ENCODE measurements at regions not wholly inside any gene's neighbourhood (a gene's known extent, or its start where the extent isn't known, plus 50 kb on each side); places are given as distances from the start of the nearest gene placed in this dataset.
"Not testable (repeated sequence)": the region's sequence is repeated elsewhere in the genome, so short reads cannot be mapped to it uniquely, and the experiment has no call there.

DNA sequence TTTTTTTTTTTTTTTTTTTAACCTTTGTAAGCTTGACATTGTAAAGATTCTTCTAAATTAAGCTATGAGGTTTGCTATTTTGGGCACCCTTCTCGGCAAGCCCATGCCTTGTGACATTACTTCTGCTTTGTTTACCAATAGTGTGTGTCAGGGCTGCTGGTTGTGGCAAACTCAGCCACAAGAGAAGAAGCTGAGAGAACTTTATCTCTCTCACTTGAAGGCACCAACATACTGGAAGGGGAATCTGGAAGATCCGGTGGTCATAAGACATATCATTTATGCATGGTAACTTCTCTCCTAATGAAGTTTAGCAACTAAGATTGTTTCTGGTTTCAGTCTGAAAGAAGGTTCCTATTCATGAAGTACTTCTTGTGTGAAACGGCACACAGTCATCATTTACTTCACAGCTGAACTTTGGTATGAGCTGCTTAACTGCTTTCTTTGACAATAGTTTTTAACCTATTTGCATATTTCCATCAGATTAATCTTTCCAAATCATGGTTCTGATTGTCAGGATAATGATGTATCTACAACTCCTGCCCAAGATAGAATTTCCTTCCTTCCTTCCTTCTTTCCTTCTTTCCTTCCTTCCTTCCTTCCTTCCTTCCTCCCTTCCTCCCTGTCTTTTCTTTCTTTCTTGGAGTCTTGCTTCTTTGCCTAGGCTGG lies 189.3 kb downstream of the NFKBIZ start:
- DNase-seq: no peak

DNA sequence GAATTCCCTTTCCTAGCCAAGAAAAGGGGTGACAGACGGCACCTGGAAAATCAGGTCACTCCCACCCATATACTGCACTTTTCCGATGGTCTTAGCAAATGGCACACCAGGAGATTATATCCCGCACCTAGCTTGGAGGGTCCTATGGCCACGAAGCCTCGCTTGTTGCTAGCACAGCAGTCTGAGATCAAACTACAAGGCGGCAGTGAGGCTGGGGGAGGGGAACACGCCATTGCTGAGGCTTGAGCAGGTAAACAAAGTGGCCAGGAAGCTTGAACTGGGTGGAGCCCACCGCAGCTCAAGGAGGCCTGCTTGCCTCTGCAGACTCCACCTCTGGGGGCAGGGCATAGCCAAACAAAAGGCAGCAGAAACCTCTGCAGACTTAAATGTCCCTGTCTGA lies 190.8 kb downstream of the NFKBIZ start:
- not testable (repeated sequence) for DNase-seq

GRCh38 chr3:102053375-102053989 lies 204.2 kb downstream of the NFKBIZ start:
- no peak for DNase-seq

GRCh38 chr3:102054543-102055080 lies 205.3 kb downstream of the NFKBIZ start:
- no peak for DNase-seq

GRCh38 chr3:102057781-102058421 lies 208.6 kb downstream of the NFKBIZ start:
- DNase-seq: no peak

- no peak for DNase-seq
Observed at GRCh38 chr3:102059145-102059943, 210.0 kb downstream of the NFKBIZ start.

DNA sequence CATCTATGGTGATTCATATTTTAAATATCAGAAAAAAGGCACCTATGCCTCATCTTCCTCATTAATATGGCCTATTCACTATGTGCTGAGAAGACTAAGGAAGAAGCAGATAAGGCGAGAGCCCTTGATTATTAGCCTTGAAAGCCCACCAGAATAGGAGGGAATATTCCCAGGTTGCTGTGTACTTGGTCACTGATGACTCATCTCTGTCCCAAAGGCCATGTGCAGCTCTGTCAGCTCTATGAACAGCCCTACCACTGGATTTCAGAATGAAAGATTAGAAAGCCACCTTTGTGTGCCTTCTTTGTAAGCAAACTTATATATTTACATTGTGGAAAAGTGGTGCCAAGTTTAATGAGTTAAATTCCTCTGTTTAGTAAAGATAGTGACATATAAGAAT lies 211.5 kb downstream of the NFKBIZ start:
- no peak for DNase-seq

DNA sequence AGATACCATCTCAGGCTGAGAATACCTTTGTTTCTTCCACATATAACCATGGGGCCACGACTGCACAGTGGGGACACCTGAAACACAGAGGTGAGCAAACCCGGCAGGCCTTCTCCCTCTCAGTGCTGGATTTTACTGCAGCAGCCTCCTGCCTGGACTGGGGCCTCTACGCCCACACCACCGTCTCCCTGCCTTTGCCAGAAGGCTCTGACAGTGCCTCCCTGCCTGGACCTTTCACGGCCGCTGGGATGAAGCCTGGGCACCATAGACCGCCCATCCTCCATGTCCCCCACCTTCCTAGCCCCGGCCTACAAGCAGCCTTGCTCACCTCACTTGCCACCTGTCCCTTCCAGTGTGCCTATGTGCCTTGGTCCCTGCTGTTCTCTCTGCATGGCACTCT lies 214.3 kb downstream of the NFKBIZ start:
- DNase-seq: no peak

- DNase-seq: no peak
Observed at GRCh38 chr3:102066470-102066869, 217.2 kb downstream of the NFKBIZ start.

GRCh38 chr3:102068327-102068726 lies 219.0 kb downstream of the NFKBIZ start:
- no peak for DNase-seq

DNA sequence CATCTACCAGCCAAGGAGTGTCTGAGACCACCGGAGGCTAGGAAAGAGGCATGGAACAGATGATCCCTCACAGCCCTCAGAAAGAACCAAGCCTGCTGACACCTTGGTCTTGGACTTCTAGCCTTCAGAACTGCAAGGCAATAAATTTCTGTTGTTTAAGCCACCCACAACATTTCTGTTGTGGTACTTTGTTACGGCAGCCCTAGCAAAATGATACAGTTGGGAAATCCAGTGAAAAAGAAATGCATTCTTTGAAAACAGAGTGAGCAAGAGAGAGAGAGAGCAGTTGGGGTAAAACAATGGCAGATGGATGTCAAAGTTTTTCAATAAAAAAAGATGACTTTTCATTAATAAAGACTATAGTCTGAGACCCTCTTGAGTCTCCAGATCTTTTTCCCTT lies 219.4 kb downstream of the NFKBIZ start:
- no peak for DNase-seq

GRCh38 chr3:102069211-102069662 lies 219.9 kb downstream of the NFKBIZ start:
- no peak for DNase-seq

- DNase-seq: no peak
Observed at GRCh38 chr3:102074946-102075345, 225.6 kb downstream of the NFKBIZ start.

DNA sequence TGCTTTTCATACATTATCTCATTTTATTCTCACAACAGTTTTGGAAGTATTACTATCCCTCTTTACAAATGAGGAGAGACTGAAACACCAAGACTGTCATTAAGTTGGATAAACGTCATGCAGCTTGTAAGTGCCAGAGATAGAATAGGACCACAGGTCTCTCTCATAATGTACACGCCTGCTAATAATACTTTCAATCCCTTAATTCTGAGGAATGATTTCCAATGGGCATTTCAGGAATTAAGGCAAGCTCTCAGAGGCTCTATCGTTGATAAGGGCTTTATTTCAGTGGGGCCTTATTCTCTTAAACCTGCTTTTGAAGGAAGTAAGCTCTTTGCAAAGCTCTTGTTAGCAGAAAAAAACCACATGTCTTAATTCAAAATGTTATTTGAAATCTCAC lies 229.1 kb downstream of the NFKBIZ start:
- no peak for DNase-seq

DNA sequence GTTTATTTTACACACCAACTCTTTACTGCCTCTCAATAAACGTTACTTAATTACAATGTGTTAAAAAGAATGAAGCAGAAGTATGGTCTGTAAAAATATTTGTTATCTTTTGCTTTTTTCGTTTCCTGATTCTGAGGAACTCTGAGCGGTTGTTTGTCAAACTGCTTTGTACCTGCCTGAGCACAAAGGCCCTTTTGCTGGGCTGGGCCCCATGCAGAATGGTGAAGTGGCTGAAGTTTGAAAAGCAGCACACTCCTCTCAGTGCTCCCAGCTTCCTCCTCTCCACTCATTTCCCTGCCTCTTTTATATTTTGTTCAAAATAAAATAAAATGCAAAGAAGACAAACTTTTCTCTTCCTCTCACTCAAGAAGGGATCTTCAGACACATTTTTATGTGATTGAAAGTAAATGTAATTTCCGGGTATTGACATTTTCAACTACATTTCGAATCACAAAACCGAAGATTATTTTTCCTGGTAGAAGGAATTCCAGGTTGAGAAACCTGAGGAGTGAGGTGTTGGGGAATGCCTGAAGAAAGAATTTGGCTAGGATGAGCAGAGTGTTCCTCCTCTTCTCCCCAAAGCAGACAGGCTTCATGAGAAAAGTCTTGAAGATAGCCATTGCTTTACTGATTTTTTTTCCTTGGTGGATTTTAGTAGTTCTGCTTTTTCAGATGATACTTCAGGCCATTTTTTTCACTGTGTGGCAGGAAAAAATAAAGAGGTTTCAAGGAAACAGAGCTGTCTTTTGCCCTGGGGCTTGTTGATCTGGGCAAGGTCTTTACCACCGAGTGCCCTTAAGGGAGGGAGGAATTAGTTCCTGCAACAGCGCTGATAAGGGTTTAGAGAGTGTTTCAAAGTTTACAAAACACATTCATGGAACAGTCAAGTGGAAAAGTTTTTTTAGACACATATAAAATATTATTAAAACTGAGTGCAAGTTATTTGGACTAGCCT lies 229.8 kb downstream of the NFKBIZ start:
- DNase-seq: no peak

GRCh38 chr3:102079809-102080197 lies 230.5 kb downstream of the NFKBIZ start:
- no peak for DNase-seq

GRCh38 chr3:102081572-102082289 lies 232.4 kb downstream of the NFKBIZ start:
- no peak for DNase-seq

DNA sequence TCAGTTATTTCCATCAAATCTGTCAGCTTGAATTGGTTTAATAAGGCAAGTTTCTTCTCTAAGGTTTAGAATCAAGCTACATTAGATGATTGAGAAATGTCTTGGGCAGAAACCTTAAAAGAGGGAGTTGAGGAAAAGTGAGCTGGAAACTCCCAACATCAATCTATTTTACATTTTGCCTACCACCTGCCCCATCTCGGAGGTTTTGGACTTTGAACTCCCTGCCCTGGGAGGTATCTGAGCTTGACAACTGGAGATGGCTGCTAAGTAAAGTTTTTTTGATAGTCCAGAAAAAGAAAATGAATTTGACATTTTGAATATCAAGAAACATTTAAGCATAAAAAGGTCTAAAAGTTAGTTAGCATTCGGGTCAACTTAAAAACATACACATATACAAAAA lies 234.2 kb downstream of the NFKBIZ start:
- DNase-seq: no peak

DNA sequence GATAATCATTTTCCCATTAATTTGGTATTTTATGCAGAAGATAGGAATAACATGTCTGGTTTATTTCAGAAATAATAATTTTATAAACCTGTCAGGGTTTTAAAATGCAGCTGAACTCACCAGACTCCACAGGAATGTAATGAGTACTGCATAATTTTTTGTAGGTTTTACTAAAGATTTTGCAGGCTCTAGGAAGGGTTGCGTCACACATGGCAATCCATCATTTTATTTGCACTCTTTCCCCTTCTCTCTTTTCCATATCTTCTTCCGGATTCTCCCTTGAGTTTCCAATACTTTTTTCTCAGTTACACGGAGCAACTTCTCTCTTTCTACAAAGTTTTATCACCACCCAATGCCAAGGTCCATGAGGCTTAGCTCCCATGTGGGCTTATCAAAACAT lies 234.7 kb downstream of the NFKBIZ start:
- no peak for DNase-seq

- no peak for DNase-seq
Observed at GRCh38 chr3:102084704-102085103, 235.4 kb downstream of the NFKBIZ start.

Data from hippocampal formation (tissue), 2 donors.